ENCODE measurements at regions not wholly inside any gene's neighbourhood (a gene's known extent, or its start where the extent isn't known, plus 50 kb on each side); places are given as distances from the start of the nearest gene placed in this dataset.
A peak's percentile ranks its signal among the peaks of the same experiment; 100 is the strongest.

GRCh38 chr2:9738062-9738461 lies 105.2 kb upstream of the TAF1B start:
- no peak for DNase-seq (ENCODE audit: low read depth in 4 of 4, low spot score in 2 of 4)

- DNase-seq (ENCODE audit: low read depth in 4 of 4, low spot score in 2 of 4) = peak in 1 of 4 donors; percentile 12
These were observed 104.5 kb upstream of the TAF1B start for GRCh38 chr2:9738535-9739496.

- DNase-seq (ENCODE audit: low read depth in 4 of 4, low spot score in 2 of 4) = no peak
These were observed 103.7 kb upstream of the TAF1B start for GRCh38 chr2:9739531-9739964.

- no peak for DNase-seq (ENCODE audit: low read depth in 4 of 4, low spot score in 2 of 4)
These were observed 102.7 kb upstream of the TAF1B start for GRCh38 chr2:9740382-9741073.

- DNase-seq (ENCODE audit: low read depth in 4 of 4, low spot score in 2 of 4) = no peak
These were observed 102.2 kb upstream of the TAF1B start for GRCh38 chr2:9741110-9741509.

GRCh38 chr2:9742601-9743000 lies 100.7 kb upstream of the TAF1B start:
- no peak for DNase-seq (ENCODE audit: low read depth in 4 of 4, low spot score in 2 of 4)

- DNase-seq (ENCODE audit: low read depth in 4 of 4, low spot score in 2 of 4) = no peak
These were observed 98.8 kb upstream of the TAF1B start for GRCh38 chr2:9744256-9745004.

GRCh38 chr2:9745153-9745899 lies 97.9 kb upstream of the TAF1B start:
- no peak for DNase-seq (ENCODE audit: low read depth in 4 of 4, low spot score in 2 of 4)

- no peak for DNase-seq (ENCODE audit: low read depth in 4 of 4, low spot score in 2 of 4)
These were observed 95.9 kb upstream of the TAF1B start for GRCh38 chr2:9747396-9747795.

- DNase-seq (ENCODE audit: low read depth in 4 of 4, low spot score in 2 of 4) = no peak
These were observed 94.7 kb upstream of the TAF1B start for GRCh38 chr2:9748577-9748976.

GRCh38 chr2:9749546-9750223 lies 93.6 kb upstream of the TAF1B start:
- DNase-seq (ENCODE audit: low read depth in 4 of 4, low spot score in 2 of 4) = no peak

- DNase-seq (ENCODE audit: low read depth in 4 of 4, low spot score in 2 of 4) = no peak
These were observed 92.8 kb upstream of the TAF1B start for GRCh38 chr2:9750224-9751215.

- DNase-seq (ENCODE audit: low read depth in 4 of 4, low spot score in 2 of 4) = no peak
These were observed 91.4 kb upstream of the TAF1B start for GRCh38 chr2:9751831-9752230.

- no peak for DNase-seq (ENCODE audit: low read depth in 4 of 4, low spot score in 2 of 4)
These were observed 90.6 kb upstream of the TAF1B start for GRCh38 chr2:9752441-9753275.

GRCh38 chr2:9753276-9753600 lies 90.0 kb upstream of the TAF1B start:
- no peak for DNase-seq (ENCODE audit: low read depth in 4 of 4, low spot score in 2 of 4)

- no peak for DNase-seq (ENCODE audit: low read depth in 4 of 4, low spot score in 2 of 4)
These were observed 89.4 kb upstream of the TAF1B start for GRCh38 chr2:9753665-9754531.

GRCh38 chr2:9754532-9754887 lies 88.8 kb upstream of the TAF1B start:
- DNase-seq (ENCODE audit: low read depth in 4 of 4, low spot score in 2 of 4) = no peak
